ENCODE measurements at regions not wholly inside any gene's neighbourhood (a gene's known extent, or its start where the extent isn't known, plus 50 kb on each side); places are given as distances from the start of the nearest gene placed in this dataset.

DNA sequence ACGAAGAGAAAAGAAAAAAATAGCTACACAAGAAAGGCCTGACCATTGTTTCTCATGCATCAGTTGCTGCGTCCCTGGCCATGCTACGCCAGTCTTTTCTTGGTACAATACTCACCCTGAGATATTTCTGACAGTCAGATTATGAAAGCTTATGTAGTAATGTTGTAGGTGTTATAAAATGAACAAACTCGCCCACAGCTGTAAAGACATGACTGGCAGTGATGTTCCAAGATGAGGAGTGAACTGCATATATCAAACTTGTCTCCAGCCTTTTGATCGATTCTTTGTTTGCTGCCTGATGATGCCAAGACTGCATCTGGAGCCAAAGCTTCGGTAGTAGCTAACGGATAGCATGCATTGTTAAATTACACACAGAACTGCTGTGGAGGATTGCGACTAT lies 822.7 kb downstream of the TUSC7 start (continued):
- TF ChIP-seq, protein P1, sequence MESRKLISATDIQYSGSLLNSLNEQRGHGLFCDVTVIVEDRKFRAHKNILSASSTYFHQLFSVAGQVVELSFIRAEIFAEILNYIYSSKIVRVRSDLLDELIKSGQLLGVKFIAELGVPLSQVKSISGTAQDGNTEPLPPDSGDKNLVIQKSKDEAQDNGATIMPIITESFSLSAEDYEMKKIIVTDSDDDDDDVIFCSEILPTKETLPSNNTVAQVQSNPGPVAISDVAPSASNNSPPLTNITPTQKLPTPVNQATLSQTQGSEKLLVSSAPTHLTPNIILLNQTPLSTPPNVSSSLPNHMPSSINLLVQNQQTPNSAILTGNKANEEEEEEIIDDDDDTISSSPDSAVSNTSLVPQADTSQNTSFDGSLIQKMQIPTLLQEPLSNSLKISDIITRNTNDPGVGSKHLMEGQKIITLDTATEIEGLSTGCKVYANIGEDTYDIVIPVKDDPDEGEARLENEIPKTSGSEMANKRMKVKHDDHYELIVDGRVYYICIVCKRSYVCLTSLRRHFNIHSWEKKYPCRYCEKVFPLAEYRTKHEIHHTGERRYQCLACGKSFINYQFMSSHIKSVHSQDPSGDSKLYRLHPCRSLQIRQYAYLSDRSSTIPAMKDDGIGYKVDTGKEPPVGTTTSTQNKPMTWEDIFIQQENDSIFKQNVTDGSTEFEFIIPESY (IDR thresholded peaks at IDR 0.05; ENCODE audit: borderline replicate concordance, low read depth), result no peak
- no peak for TF ChIP-seq EZH2phosphoT487 (IDR thresholded peaks at IDR 0.05; ENCODE audit: borderline replicate concordance, low read depth)
- TF ChIP-seq MXI1 (IDR thresholded peaks at IDR 0.05; ENCODE audit: low read depth, low read length), result no peak
- no peak for TF ChIP-seq GATA2 (CRISPR knock-in tag; IDR thresholded peaks at IDR 0.05)
- TF ChIP-seq, protein P2, sequence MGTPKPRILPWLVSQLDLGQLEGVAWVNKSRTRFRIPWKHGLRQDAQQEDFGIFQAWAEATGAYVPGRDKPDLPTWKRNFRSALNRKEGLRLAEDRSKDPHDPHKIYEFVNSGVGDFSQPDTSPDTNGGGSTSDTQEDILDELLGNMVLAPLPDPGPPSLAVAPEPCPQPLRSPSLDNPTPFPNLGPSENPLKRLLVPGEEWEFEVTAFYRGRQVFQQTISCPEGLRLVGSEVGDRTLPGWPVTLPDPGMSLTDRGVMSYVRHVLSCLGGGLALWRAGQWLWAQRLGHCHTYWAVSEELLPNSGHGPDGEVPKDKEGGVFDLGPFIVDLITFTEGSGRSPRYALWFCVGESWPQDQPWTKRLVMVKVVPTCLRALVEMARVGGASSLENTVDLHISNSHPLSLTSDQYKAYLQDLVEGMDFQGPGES (IDR thresholded peaks at IDR 0.05; ENCODE audit: low read depth, low read length), result no peak
- TF ChIP-seq FOXJ3 (CRISPR knock-in tag; IDR thresholded peaks at IDR 0.05), result no peak

DNA sequence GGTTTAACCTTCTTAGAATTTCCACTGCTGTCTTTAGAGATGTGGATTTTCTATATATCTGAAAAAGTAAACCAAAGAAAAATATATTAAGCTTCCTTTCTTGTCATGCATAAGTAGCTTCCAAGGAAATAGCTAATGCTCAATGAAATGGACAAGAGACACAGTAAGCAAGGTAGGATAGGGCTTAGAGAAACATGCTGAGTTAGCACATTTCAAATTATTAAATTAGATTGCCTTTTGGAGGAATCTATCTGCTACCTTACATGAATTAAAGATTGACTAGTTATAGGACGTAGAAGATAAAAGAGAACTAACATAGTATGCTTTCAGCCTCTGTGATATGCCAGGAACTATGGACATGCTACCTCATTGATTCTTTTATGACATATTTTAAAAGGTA lies 824.6 kb downstream of the TUSC7 start:
- Histone ChIP-seq H3K9me2 (no peaks in the 10 kb centered on the region), H3K4me3 (ENCODE audit: low read depth in 2 of 2, low read length in 1 of 2) (no peak overlapping the region), H3K9ac (no peak overlapping the region), H3K9me3 (no peaks in the 10 kb centered on the region), H4K20me1 (ENCODE audit: insufficient read depth) (no peaks in the 10 kb centered on the region), H3K36me3 (replicated peaks in 1 of 2; ENCODE audit: control insufficient read depth in 1 of 2, insufficient read depth in 2 of 2, low read length in 1 of 2) (no peaks in the 10 kb centered on the region), H3F3A (replicated peaks; ENCODE audit: insufficient read depth) (no peaks in the 10 kb centered on the region), H3K27ac (ENCODE audit: low read depth in 2 of 2, low read length in 1 of 2) (no peak overlapping the region), H3K4me2 (no peak overlapping the region), H2AFZ (ENCODE audit: low read depth) (no peak overlapping the region), H3K79me2 (ENCODE audit: insufficient read depth) (no peaks in the 10 kb centered on the region), H3K4me1 (ENCODE audit: control insufficient read depth in 1 of 2, insufficient read depth in 2 of 2, low read depth in 1 of 2, low read length in 1 of 2) (peaks cover 0 to 9% of the 10 kb centered on the region in 2 experiments; a peak in 2 of 4 replicates), H3K27me3 (ENCODE audit: insufficient read depth) (no peaks in the 10 kb centered on the region)
- POLR2A ChIA-PET, result no interaction called here
- 68% methylated on average over 1 of the region's 1 CpG for WGBS (ENCODE audit: low lambda C conversion rate)
- no peak for DNase-seq
- CTCF ChIA-PET, result interaction anchor here (0.6 to 2.3 kb wide), 2 partner anchors 32 to 764 kb away, joined by 3 to 12 read pairs; no protein-coding TSS in a partner anchor
- TF ChIP-seq, protein P3, sequence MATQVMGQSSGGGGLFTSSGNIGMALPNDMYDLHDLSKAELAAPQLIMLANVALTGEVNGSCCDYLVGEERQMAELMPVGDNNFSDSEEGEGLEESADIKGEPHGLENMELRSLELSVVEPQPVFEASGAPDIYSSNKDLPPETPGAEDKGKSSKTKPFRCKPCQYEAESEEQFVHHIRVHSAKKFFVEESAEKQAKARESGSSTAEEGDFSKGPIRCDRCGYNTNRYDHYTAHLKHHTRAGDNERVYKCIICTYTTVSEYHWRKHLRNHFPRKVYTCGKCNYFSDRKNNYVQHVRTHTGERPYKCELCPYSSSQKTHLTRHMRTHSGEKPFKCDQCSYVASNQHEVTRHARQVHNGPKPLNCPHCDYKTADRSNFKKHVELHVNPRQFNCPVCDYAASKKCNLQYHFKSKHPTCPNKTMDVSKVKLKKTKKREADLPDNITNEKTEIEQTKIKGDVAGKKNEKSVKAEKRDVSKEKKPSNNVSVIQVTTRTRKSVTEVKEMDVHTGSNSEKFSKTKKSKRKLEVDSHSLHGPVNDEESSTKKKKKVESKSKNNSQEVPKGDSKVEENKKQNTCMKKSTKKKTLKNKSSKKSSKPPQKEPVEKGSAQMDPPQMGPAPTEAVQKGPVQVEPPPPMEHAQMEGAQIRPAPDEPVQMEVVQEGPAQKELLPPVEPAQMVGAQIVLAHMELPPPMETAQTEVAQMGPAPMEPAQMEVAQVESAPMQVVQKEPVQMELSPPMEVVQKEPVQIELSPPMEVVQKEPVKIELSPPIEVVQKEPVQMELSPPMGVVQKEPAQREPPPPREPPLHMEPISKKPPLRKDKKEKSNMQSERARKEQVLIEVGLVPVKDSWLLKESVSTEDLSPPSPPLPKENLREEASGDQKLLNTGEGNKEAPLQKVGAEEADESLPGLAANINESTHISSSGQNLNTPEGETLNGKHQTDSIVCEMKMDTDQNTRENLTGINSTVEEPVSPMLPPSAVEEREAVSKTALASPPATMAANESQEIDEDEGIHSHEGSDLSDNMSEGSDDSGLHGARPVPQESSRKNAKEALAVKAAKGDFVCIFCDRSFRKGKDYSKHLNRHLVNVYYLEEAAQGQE (IDR thresholded peaks at IDR 0.05; ENCODE audit: low read depth, low read length), result no peak
- TF ChIP-seq NFIC (IDR thresholded peaks at IDR 0.05; ENCODE audit: borderline replicate concordance) (no peak), MXI1 (IDR thresholded peaks at IDR 0.05; ENCODE audit: low read depth, low read length) (no peak), GATA2 (CRISPR knock-in tag; IDR thresholded peaks at IDR 0.05) (no peak), RFX5 (IDR thresholded peaks at IDR 0.05; ENCODE audit: low read length) (no peak), TEAD4 (IDR thresholded peaks at IDR 0.05; ENCODE audit: borderline replicate concordance, insufficient read depth) (no peak), EP300 (IDR thresholded peaks at IDR 0.05; ENCODE audit: borderline replicate concordance in 1 of 2, low read depth in 1 of 2, low read length in 1 of 2) (no peak), EZH2phosphoT487 (IDR thresholded peaks at IDR 0.05; ENCODE audit: borderline replicate concordance, low read depth) (no peak), YY1 (IDR thresholded peaks at IDR 0.05; ENCODE audit: low read depth) (no peak), RAD21 (IDR thresholded peaks at IDR 0.05; ENCODE audit: low read length) (no peak), RXRA (IDR thresholded peaks at IDR 0.05; ENCODE audit: borderline replicate concordance, low read depth) (no peak)
- TF ChIP-seq, protein P4, sequence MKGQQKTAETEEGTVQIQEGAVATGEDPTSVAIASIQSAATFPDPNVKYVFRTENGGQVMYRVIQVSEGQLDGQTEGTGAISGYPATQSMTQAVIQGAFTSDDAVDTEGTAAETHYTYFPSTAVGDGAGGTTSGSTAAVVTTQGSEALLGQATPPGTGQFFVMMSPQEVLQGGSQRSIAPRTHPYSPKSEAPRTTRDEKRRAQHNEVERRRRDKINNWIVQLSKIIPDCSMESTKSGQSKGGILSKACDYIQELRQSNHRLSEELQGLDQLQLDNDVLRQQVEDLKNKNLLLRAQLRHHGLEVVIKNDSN (IDR thresholded peaks at IDR 0.05; ENCODE audit: borderline replicate concordance, low read depth), result no peak
